H7 (cell line): ENCODE measurements at regions not wholly inside any gene's neighbourhood (a gene's known extent, or its start where the extent isn't known, plus 50 kb on each side); places are given as distances from the start of the nearest gene placed in this dataset.
"Not testable (repeated sequence)": the region's sequence is repeated elsewhere in the genome, so short reads cannot be mapped to it uniquely, and the experiment has no call there.

Source experiments
- DNase-seq: peaks from one replicate; pipeline ENCODE4 v3.0.0; 2012
- H3K27me3 ChIP-seq: 2 replicates; pipeline ENCODE4 v1.6.0; 2011; ENCODE audit warnings: mild to moderate bottlenecking, low read length; ENCODE audit not compliant: control insufficient read depth, insufficient read depth
- H3K36me3 ChIP-seq: replicated peaks from 2 replicates; pipeline ENCODE4 v1.5.1; 2011; ENCODE audit warnings: low read length; ENCODE audit not compliant: control insufficient read depth, insufficient read depth
- H3K4me3 ChIP-seq: 2 replicates; pipeline ENCODE4 v1.5.1; 2011; ENCODE audit warnings: low read depth, mild to moderate bottlenecking, control low read depth, low read length, moderate library complexity; ENCODE audit not compliant: insufficient read depth

GRCh38 chr5:179403426-179404147, 58.3 kb upstream of the ADAMTS2 start:
- no peaks in the 10 kb centered on the region for H3K36me3 ChIP-seq
- no peaks in the 10 kb centered on the region for H3K27me3 ChIP-seq
- no peak overlapping the region for H3K4me3 ChIP-seq
- peak; percentile 8 for DNase-seq

GRCh38 chr5:179400435-179400834, 55.2 kb upstream of the ADAMTS2 start:
- DNase-seq, H3K36me3 ChIP-seq, H3K4me3 ChIP-seq, H3K27me3 ChIP-seq: not testable (repeated sequence)

DNA sequence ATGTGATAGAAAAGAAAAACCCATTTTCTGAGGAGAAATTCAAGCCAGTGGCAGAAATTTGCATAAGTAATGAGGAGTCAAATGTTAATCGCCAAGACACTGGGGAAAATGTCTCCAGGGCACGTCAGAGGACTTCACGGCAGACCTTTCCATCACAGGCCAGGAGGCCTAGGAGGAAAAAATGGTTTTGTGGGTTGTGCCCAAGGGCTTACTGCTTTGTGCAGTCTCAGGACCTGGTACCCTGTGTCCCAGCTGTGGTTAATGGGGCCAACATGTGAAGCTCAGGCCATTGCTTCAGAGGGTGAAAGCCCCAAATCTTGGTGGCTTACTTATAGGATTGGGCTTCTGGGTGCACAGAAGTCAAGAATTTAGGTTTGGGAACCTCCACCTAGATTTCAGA, 54.8 kb upstream of the ADAMTS2 start:
- DNase-seq: no peak
- no peak overlapping the region for H3K4me3 ChIP-seq

GRCh38 chr5:179399327-179399726, 54.1 kb upstream of the ADAMTS2 start:
- H3K36me3 ChIP-seq, DNase-seq, H3K27me3 ChIP-seq, H3K4me3 ChIP-seq: not testable (repeated sequence)

More for the DNA sequence above, 54.8 kb upstream of the ADAMTS2 start:
- Histone ChIP-seq H3K36me3 (no peaks in the 10 kb centered on the region), H3K27me3 (no peaks in the 10 kb centered on the region)

- no peak for DNase-seq
- H3K27me3 ChIP-seq: no peaks in the 10 kb centered on the region
- no peak overlapping the region for H3K4me3 ChIP-seq
- no peaks in the 10 kb centered on the region for H3K36me3 ChIP-seq
Measured at GRCh38 chr5:179397516-179397915, 52.3 kb upstream of the ADAMTS2 start.
